MCF 10A (cell line): ENCODE measurements at regions not wholly inside any gene's neighbourhood (a gene's known extent, or its start where the extent isn't known, plus 50 kb on each side); places are given as distances from the start of the nearest gene placed in this dataset.

ENCODE experiments used
- BruUV-seq: library from RNA; stranded (reverse); fragments of 400-500 nt; replicated peaks from 2 replicates; lab custom pipeline; 2021; lab: Mats Ljungman, UMichigan
- CTCF ChIA-PET: fragments of 300-600 bp; sonication (Branson Sonifier 250); formaldehyde crosslinking; extraction: SDS; loops from one replicate; lab custom pipeline; 2021; ENCODE audit warnings: antibody characterized with exemption, inconsistent platforms; lab: Yijun Ruan, JAX
- POLR2A ChIA-PET: fragments of 300-600, 350-650 bp; sonication (Branson Sonifier 250); formaldehyde crosslinking; extraction: SDS; loops from one replicate; lab custom pipeline; 2020; ENCODE audit warnings: antibody characterized with exemption, inconsistent platforms; lab: Yijun Ruan, JAX
- DNase-seq: peaks from one replicate; pipeline ENCODE4 v3.0.0-alpha.2; 2018; ENCODE audit not compliant: unreplicated experiment
- H3K27ac Mint-ChIP-seq: one replicate; pipeline ENCODE4 v1.8.0; 2022; ENCODE audit warnings: mild to moderate bottlenecking, low read depth, mixed read lengths; ENCODE audit not compliant: unreplicated experiment
- H3K27me3 Mint-ChIP-seq: one replicate; pipeline ENCODE4 v1.8.0; 2022; ENCODE audit warnings: mixed read lengths; ENCODE audit not compliant: insufficient read depth, unreplicated experiment
- H3K36me3 Mint-ChIP-seq: one replicate; pipeline ENCODE4 v1.8.0; 2022; ENCODE audit warnings: mild to moderate bottlenecking, moderate library complexity, mixed read lengths; ENCODE audit not compliant: insufficient read depth, unreplicated experiment
- H3K4me1 Mint-ChIP-seq: one replicate; pipeline ENCODE4 v1.8.0; 2022; ENCODE audit warnings: mixed read lengths; ENCODE audit not compliant: insufficient read depth, unreplicated experiment
- H3K4me3 Mint-ChIP-seq: one replicate; pipeline ENCODE4 v1.8.0; 2022; ENCODE audit warnings: mild to moderate bottlenecking, moderate library complexity, mixed read lengths; ENCODE audit not compliant: unreplicated experiment
- H3K9me3 Mint-ChIP-seq: one replicate; pipeline ENCODE4 v1.8.0; 2022; ENCODE audit warnings: mixed read lengths; ENCODE audit not compliant: unreplicated experiment
- CTCF ChIP-seq: fragments of 200-600 bp; IDR thresholded peaks from one replicate; pipeline ENCODE4 v1.8.0; 2022; ENCODE audit warnings: antibody characterized with exemption, mild to moderate bottlenecking; ENCODE audit not compliant: unreplicated experiment
- intact Hi-C: fragments of 100-400 bp; cut with micrococcal nuclease; formaldehyde crosslinking; loops from 2 replicates; pipeline ENCODE4 v1.14.1; 2022

- H3K36me3 Mint-ChIP-seq: no peaks in the 10 kb centered on the region
- H3K27ac Mint-ChIP-seq: no peak overlapping the region
- no peaks in the 10 kb centered on the region for H3K9me3 Mint-ChIP-seq
- no peak overlapping the region for H3K4me3 Mint-ChIP-seq
- TF ChIP-seq CTCF: no peak
- POLR2A ChIA-PET: no interaction called here
- intact Hi-C loops: no loop called here
- H3K4me1 Mint-ChIP-seq: no peaks in the 10 kb centered on the region
- no peaks in the 10 kb centered on the region for H3K27me3 Mint-ChIP-seq
- DNase-seq: no peak
- no TSS peak for BruUV-seq
- CTCF ChIA-PET: interaction anchor here (0.8 kb wide), 1 partner anchor 625 kb away, joined by 3 read pairs; the partner anchor contains the start of gene SLITRK6
These were observed 624.9 kb downstream of the SLITRK6 start for GRCh38 chr13:85174291-85174690.

DNA sequence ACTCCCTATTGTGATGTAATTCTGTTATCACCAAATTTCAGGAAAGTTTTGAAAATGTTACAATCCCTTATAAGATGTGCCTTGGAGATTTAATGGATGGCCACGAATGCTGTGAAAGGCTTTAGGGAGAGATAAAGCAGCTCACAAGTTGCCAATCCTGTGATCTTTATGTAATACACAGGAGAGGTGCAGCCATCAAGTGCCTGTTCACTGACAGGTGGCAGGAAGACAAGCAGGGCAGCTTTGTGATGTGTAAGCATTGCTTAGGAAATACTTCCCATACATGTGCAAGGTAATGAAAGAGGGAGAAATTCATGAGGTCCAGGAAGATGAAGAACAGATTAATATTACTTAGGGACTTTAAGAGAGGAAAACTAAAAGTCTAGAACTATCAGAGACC is 628.8 kb downstream of the SLITRK6 start:
- Mint-ChIP-seq H3K36me3 (no peaks in the 10 kb centered on the region), H3K4me1 (no peaks in the 10 kb centered on the region), H3K9me3 (no peaks in the 10 kb centered on the region), H3K27ac (peak overlapping the region; percentile 43), H3K4me3 (no peak overlapping the region), H3K27me3 (no peaks in the 10 kb centered on the region)
- BruUV-seq: no TSS peak
- POLR2A ChIA-PET: interaction anchor here (1.1 kb wide), 1 partner anchor 10 kb away, joined by 3 read pairs; no protein-coding TSS in a partner anchor
- DNase-seq: peak; percentile 3
- CTCF ChIA-PET: interaction anchor here (0.5 kb wide), 1 partner anchor 62 kb away, joined by 3 read pairs; no protein-coding TSS in a partner anchor
- no peak for TF ChIP-seq CTCF
- intact Hi-C loops: no loop called here

- no peak overlapping the region for H3K27ac Mint-ChIP-seq
- H3K27me3 Mint-ChIP-seq: no peaks in the 10 kb centered on the region
- H3K4me1 Mint-ChIP-seq: no peaks in the 10 kb centered on the region
- no peak for TF ChIP-seq CTCF
- no peak for DNase-seq
- H3K9me3 Mint-ChIP-seq: peaks cover 10% of the 10 kb centered on the region
- peaks cover 5% of the 10 kb centered on the region for H3K36me3 Mint-ChIP-seq
- BruUV-seq: no TSS peak
- H3K4me3 Mint-ChIP-seq: no peak overlapping the region
- intact Hi-C loops: no loop called here
- ChIA-PET CTCF (no interaction called here), POLR2A (no interaction called here)
These were observed 632.3 kb downstream of the SLITRK6 start for GRCh38 chr13:85166891-85167290.

- intact Hi-C loops: no loop called here
- no peaks in the 10 kb centered on the region for H3K27me3 Mint-ChIP-seq
- POLR2A ChIA-PET: no interaction called here
- DNase-seq: no peak
- H3K9me3 Mint-ChIP-seq: peaks cover 10% of the 10 kb centered on the region
- H3K4me1 Mint-ChIP-seq: no peaks in the 10 kb centered on the region
- H3K4me3 Mint-ChIP-seq: no peak overlapping the region
- H3K36me3 Mint-ChIP-seq: peaks cover 5% of the 10 kb centered on the region
- no TSS peak for BruUV-seq
- H3K27ac Mint-ChIP-seq: no peak overlapping the region
- TF ChIP-seq CTCF: no peak
- CTCF ChIA-PET: no interaction called here
These were observed 636.2 kb downstream of the SLITRK6 start for GRCh38 chr13:85163063-85163462.
